ENCODE measurements at regions not wholly inside any gene's neighbourhood (a gene's known extent, or its start where the extent isn't known, plus 50 kb on each side); places are given as distances from the start of the nearest gene placed in this dataset.

DNA sequence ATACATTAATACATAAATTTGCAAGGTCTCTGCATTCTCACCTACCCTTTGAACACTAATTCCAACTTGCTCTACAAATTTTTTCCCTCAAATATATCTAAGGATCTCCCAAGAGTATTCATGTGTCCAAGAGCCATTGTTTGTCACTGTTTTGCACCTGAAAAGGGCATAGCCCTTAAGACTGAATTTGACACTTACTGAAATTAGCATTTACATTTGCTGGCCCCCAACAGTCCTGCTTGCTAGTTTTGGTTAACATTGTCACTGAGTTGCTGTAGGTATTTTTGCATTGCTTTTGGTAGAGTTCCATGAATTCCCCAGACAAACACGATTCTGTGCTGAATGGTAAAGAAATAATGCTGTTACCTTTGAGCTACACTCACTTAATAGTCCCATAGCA lies 57.3 kb downstream of the KCNA4 start:
- Mint-ChIP-seq H3K27me3 (ENCODE audit: low read depth in 3 of 3) (peaks cover 0 to 1% (median 1%) of the 10 kb centered on the region in 3 donors), H3K4me1 (no peaks in the 10 kb centered on the region), H3K4me3 (no peak overlapping the region)

DNA sequence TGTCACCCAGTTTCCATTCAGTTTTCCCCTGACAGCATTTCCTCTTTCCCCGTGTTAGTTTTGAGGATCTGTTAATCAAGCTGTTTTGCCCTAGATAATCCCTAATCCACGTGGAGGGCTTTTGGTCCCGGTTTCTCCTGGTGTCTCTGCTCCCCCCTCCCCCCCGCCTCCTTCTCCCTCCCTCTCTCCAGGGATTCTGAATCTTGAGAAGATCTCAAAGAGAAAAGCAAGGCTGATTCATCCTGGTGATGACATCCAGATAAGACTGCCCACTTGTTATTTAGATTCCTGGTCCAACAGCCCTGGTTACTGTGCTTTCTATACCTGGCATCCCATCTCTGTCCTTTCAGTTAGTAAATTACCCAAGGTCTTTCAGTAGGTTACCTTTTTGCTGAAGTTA lies 59.4 kb downstream of the KCNA4 start:
- no peaks in the 10 kb centered on the region for H3K4me1 Mint-ChIP-seq
- H3K4me3 Mint-ChIP-seq, result no peak overlapping the region
- peaks cover 0 to 1% (median 1%) of the 10 kb centered on the region in 3 donors for H3K27me3 Mint-ChIP-seq (ENCODE audit: low read depth in 3 of 3)
- H3K9me3 Mint-ChIP-seq, result peaks cover 0 to 38% (median 9%) of the 10 kb centered on the region in 6 donors
- H3K27ac Mint-ChIP-seq, result no peak overlapping the region
- DNase-seq, result no peak
- H3K36me3 Mint-ChIP-seq, result no peaks in the 10 kb centered on the region

More for the DNA sequence above, 57.3 kb downstream of the KCNA4 start:
- Mint-ChIP-seq H3K27ac (no peak overlapping the region), H3K9me3 (peaks cover 0 to 31% (median 7%) of the 10 kb centered on the region in 6 donors), H3K36me3 (no peaks in the 10 kb centered on the region)
- DNase-seq, result no peak

DNA sequence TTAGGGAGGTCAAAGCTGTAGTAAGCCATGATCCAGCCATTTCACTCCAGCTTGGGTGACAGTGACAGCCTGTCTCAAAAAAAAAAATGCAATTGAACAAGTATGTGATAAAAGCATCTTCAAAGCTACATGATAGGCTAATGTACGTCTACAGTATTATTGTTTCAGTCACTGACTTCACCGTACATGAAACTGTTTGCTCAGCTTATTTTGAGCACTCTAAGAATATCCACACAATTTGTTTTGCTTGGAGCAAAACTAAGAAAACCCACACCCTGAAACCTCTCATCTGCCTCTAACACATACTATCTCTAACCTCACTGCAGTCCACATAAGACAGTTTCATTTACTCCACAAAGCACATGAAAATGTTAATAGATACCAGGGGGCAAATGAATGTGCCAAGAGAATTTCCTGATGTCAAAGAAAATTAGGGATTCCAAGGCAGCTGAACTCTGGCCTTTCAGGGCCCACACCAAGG lies 60.7 kb downstream of the KCNA4 start:
- no peaks in the 10 kb centered on the region for H3K36me3 Mint-ChIP-seq
- DNase-seq, result no peak
- H3K27me3 Mint-ChIP-seq (ENCODE audit: low read depth in 3 of 3), result peaks cover 0 to 1% (median 1%) of the 10 kb centered on the region in 3 donors
- no peak overlapping the region for H3K27ac Mint-ChIP-seq
- no peaks in the 10 kb centered on the region for H3K4me1 Mint-ChIP-seq
- H3K9me3 Mint-ChIP-seq, result peaks cover 0 to 43% (median 8%) of the 10 kb centered on the region in 6 donors
- no peak overlapping the region for H3K4me3 Mint-ChIP-seq

DNA sequence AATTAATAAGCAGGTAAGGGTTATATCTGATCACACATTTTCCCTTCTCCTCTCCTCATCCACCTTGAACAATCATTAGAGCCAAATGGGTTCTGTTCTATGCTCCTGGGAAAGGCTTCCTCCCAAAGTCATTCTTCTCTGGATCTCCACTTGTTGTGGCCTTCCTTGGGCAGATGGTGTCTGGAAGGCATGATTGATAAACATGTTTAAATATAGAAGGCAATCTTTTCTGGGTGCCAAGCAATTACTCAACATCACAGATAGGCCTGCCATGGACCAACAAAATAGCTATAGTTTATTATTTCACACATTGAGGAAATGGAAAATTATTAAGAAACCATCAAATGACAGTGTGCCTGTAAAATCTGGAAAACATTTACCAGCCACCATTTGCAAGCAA lies 73.5 kb downstream of the KCNA4 start:
- peaks cover 6 to 23% (median 8%) of the 10 kb centered on the region in 6 donors for H3K9me3 Mint-ChIP-seq
- H3K4me3 Mint-ChIP-seq, result no peak overlapping the region
- no peaks in the 10 kb centered on the region for H3K36me3 Mint-ChIP-seq
- no peaks in the 10 kb centered on the region for H3K4me1 Mint-ChIP-seq
- DNase-seq, result no peak
- no peak overlapping the region for H3K27ac Mint-ChIP-seq
- H3K27me3 Mint-ChIP-seq (ENCODE audit: low read depth in 3 of 3), result no peaks in the 10 kb centered on the region

DNA sequence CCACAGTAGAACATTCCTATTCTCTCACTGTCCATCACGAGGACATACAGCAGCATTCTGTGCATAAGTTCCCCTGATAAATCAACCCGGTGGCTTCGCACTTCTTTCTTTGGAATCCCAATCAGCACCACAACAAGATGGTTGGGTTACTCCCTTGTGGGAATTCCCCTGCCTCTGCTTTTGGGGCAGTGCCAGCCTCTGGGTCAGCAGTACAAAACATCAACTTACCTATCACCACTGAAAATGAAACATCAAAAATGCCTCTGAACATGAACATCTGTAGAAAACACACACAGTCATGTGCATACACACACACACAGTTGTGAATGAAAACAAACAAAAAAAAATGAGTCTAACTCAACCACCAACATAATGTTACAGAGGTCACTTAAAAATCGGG lies 79.3 kb downstream of the KCNA4 start:
- no peaks in the 10 kb centered on the region for H3K27me3 Mint-ChIP-seq (ENCODE audit: low read depth in 3 of 3)
- peaks cover 0 to 3% (median 0%) of the 10 kb centered on the region in 3 donors for H3K36me3 Mint-ChIP-seq
- peaks cover 7 to 36% (median 9%) of the 10 kb centered on the region in 6 donors for H3K9me3 Mint-ChIP-seq
- no peak overlapping the region for H3K4me3 Mint-ChIP-seq
- H3K4me1 Mint-ChIP-seq, result no peaks in the 10 kb centered on the region
- no peak overlapping the region for H3K27ac Mint-ChIP-seq
- DNase-seq, result no peak

DNA sequence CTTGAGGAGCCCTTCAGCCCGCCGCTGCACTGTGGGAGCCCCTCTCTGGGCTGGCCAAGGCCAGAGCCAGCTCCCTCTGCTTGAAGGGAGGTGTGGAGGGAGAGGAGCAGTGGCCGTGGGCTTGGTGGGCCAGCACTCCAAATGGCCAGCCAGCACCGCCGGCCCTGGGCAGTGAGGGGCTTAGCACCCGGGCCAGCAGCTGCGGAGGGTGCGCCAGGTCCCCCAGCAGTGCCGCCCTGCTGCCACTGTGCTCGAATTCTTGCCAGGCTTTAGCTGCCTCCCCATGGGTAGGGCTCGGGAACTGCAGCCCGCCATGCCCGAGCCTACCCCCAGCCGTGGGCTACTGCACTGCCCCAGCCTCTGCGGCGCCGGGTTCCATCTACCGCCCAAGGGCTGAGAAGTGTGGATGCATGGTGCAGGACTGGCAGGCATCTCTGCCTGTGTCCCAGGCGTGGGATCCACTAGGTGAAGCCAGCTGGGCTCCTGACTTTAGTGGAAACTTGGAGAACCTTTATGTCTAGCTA lies 82.7 kb downstream of the KCNA4 start:
- H3K4me3 Mint-ChIP-seq, result no peak overlapping the region
- no peak for DNase-seq
- peaks cover 6 to 31% (median 11%) of the 10 kb centered on the region in 6 donors for H3K9me3 Mint-ChIP-seq
- no peaks in the 10 kb centered on the region for H3K27me3 Mint-ChIP-seq (ENCODE audit: low read depth in 3 of 3)
- peaks cover 0 to 3% (median 0%) of the 10 kb centered on the region in 3 donors for H3K36me3 Mint-ChIP-seq
- no peaks in the 10 kb centered on the region for H3K4me1 Mint-ChIP-seq
- no peak overlapping the region for H3K27ac Mint-ChIP-seq

DNA sequence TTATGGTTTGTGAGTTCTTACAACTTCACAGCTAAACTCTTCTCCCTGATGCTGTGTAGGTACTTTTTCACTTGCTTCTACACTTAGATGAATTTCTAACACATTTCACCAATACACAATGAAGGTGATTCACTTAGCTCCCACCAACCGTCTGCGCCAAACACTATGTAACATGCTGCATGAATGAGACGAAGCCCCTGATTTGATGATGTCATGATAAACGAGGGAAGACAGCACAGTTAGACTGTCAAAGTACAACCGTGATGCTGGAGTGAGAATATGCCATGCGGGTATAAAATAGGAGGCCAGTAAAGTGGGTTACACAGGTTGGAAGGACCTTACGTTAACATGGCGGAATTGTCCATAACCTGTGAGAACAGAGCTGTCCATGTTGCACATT lies 100.8 kb downstream of the KCNA4 start:
- DNase-seq, result no peak
- Mint-ChIP-seq H3K4me1 (no peaks in the 10 kb centered on the region), H3K27ac (no peak overlapping the region), H3K9me3 (peaks cover 1 to 26% (median 8%) of the 10 kb centered on the region in 6 donors), H3K36me3 (no peaks in the 10 kb centered on the region), H3K4me3 (no peak overlapping the region), H3K27me3 (ENCODE audit: low read depth in 3 of 3) (peaks cover 0 to 2% (median 2%) of the 10 kb centered on the region in 3 donors)

DNA sequence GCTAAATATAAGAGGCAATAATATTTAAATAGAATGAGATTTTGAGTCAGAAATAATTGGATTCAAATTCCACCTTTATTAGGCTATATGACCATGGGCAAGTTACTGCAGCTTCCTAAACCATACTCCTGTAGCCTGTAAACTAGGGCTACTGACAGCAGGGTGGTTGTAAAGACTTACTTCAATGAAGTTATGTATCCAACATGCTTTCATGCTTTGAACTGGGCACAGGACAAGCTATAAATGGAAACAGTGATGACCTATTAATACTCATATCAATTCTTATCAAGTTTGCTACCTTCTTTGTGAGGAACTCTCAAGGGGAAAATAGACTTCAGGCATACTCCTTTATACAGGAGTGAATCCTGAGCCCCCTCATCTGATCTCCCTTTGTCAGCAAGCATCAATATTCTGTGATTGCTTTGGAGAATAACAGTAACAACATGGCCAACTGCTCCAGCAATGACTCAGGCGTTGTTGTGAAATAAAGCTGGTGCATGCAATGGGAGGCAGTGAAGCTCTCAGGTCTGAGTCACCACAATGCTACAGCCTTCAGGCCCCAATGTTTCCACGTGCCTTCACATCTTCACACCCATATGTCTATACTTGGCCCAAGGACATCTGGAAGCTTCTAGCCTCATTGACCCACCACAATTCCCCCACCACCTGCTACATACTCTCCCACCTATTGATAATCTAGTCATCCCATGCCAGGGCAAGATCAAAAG lies 102.5 kb downstream of the KCNA4 start:
- no peaks in the 10 kb centered on the region for H3K36me3 Mint-ChIP-seq
- H3K27ac Mint-ChIP-seq, result no peak overlapping the region
- no peak overlapping the region for H3K4me3 Mint-ChIP-seq
- no peak for DNase-seq
- H3K4me1 Mint-ChIP-seq, result no peaks in the 10 kb centered on the region
- H3K9me3 Mint-ChIP-seq, result peaks cover 0 to 19% (median 9%) of the 10 kb centered on the region in 6 donors
- peaks cover 0 to 3% (median 2%) of the 10 kb centered on the region in 3 donors for H3K27me3 Mint-ChIP-seq (ENCODE audit: low read depth in 3 of 3)

DNA sequence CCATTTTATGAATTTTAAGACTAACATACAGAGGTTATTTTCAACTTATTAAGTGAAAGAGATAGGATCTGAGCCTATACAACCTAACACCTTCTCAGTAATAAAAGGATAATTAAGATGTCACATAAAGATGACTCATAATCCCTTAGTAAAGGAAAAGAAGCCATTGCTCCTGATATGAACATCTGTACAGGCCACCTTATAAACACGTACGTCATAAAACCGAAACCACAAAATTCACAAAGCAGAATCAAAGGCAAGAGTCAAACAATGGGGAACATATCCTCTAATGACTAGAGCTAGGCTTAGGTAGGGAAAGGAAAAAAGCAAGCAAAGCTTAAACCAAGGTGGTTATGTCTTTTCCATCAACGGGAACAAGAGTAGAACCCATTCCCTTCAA lies 103.5 kb downstream of the KCNA4 start:
- DNase-seq, result no peak
- H3K9me3 Mint-ChIP-seq, result peaks cover 0 to 14% (median 10%) of the 10 kb centered on the region in 6 donors
- H3K27me3 Mint-ChIP-seq (ENCODE audit: low read depth in 3 of 3), result peaks cover 0 to 3% (median 2%) of the 10 kb centered on the region in 3 donors
- no peaks in the 10 kb centered on the region for H3K4me1 Mint-ChIP-seq
- H3K27ac Mint-ChIP-seq, result no peak overlapping the region
- H3K4me3 Mint-ChIP-seq, result no peak overlapping the region
- H3K36me3 Mint-ChIP-seq, result no peaks in the 10 kb centered on the region

DNA sequence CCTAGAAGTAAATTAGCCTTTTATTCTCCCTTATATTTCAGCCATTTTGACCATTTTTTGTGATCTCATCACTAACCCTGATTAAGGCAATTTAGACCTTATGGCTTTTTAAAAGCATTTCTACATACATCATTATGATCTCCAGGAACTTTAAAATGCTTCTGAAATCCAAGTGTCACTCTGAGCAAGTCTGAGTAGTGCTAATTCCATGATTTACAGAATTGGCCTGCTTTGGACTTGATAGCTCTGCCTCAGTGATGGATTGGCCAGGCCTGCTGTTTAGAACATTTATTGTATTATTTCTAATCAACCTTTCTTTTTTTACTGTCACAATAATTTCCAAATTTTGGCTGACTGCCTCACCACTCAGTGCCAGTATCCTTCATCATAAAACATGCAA lies 116.4 kb downstream of the KCNA4 start:
- DNase-seq, result no peak
- no peaks in the 10 kb centered on the region for H3K4me1 Mint-ChIP-seq
- no peak overlapping the region for H3K27ac Mint-ChIP-seq
- peaks cover 9 to 20% (median 12%) of the 10 kb centered on the region in 6 donors for H3K9me3 Mint-ChIP-seq
- H3K27me3 Mint-ChIP-seq (ENCODE audit: low read depth in 3 of 3), result no peaks in the 10 kb centered on the region
- H3K4me3 Mint-ChIP-seq, result no peak overlapping the region
- no peaks in the 10 kb centered on the region for H3K36me3 Mint-ChIP-seq

DNA sequence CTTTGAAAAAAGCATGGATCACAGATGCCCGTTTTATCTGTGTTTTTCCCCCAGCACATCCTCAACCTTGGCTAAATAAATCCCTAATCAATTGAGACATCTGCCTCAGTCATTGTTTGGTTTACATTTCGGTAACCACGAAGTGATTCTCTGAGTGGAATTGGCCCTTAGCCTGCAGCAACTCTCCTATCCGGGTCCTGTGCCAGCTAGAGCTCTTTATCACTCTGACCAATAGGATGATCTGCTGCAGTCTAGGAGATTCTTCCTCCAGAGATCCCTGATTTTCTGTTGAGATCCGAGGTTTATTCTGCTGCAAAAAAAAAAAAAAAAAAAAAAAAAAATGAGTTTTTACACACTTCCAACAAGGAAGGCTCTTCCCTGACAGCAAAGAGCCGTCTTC lies 137.3 kb downstream of the KCNA4 start:
- no peak for DNase-seq
- Mint-ChIP-seq H3K9me3 (peaks cover 7 to 37% (median 19%) of the 10 kb centered on the region in 6 donors), H3K4me1 (no peaks in the 10 kb centered on the region), H3K36me3 (no peaks in the 10 kb centered on the region), H3K27me3 (ENCODE audit: low read depth in 3 of 3) (no peaks in the 10 kb centered on the region), H3K27ac (no peak overlapping the region), H3K4me3 (no peak overlapping the region)

DNA sequence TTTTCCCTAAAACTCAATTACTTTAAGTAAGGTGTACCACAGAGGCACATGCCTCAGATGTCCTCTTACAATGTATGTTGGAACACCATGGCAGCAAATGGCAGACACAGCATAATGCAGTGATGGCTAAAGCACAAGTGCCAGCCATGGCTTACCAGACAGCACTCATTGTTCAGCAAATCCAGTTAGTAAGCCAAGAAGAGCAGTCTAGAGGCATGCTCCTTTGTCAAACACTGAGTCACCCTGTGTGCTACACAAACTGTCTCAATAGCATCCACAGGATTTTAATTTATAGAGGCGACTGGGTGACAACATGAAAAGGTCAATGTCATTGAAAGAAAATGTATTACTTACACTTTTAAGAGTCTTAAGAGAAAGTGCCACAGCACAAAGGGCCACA lies 140.6 kb downstream of the KCNA4 start:
- H3K27ac Mint-ChIP-seq, result no peak overlapping the region
- H3K36me3 Mint-ChIP-seq, result no peaks in the 10 kb centered on the region
- no peak overlapping the region for H3K4me3 Mint-ChIP-seq
- H3K4me1 Mint-ChIP-seq, result no peaks in the 10 kb centered on the region
- peaks cover 8 to 46% (median 28%) of the 10 kb centered on the region in 6 donors for H3K9me3 Mint-ChIP-seq
- no peaks in the 10 kb centered on the region for H3K27me3 Mint-ChIP-seq (ENCODE audit: low read depth in 3 of 3)
- no peak for DNase-seq

DNA sequence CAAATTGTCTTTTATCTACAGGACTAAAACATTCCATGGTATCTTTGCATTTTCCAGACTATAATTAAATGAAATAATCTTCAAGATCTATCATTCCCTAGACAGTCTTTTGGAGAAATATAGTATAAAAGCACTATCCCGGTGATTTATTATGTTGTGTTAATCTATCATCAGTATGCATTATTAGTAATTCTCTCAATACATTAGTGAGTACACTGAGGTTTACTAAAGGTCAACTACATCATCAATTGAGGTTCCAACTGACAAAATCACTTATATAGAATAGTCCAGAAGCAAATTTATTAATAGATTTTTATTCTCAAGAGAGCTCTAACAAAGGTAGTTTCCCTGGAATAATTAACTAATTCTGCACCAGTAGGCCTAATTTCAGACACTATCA lies 169.6 kb downstream of the KCNA4 start:
- no peak for DNase-seq
- Mint-ChIP-seq H3K36me3 (peaks cover 0 to 3% (median 0%) of the 10 kb centered on the region in 3 donors), H3K4me3 (no peak overlapping the region), H3K27me3 (ENCODE audit: low read depth in 3 of 3) (no peaks in the 10 kb centered on the region), H3K27ac (no peak overlapping the region), H3K9me3 (peaks cover 0 to 40% (median 10%) of the 10 kb centered on the region in 6 donors), H3K4me1 (no peaks in the 10 kb centered on the region)

DNA sequence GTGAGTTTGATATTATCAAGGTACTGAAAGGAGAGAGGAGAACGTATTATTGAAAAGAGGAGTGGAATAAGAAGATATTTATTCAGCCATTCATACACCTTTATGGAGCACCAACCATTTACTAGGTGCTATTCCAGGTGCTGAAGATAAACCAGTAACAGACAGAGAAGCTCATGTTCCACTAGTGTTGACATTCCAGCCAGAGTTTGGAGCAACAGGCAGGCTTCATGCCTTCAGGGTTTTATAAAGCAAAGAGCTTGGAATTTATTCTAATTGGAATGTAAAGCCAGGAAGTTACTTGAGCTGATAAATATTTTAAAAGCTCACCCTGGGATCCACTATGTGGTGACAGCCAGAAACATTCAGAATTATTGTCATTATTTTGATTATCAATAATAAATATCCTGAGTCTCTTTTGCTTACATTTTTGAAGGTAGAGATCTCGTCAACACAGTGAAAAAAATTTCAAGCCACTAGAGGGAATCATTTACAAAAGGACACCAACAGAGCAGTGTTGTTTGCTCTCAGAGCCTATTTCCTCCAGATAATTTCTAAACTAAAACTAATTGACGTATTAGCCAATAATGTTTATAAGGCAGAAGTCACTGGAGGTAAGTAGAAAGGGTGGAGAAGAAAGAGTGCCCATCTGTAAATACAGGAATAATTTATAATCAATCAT lies 172.0 kb downstream of the KCNA4 start:
- Mint-ChIP-seq H3K36me3 (peaks cover 0 to 3% (median 0%) of the 10 kb centered on the region in 3 donors), H3K27ac (no peak overlapping the region), H3K9me3 (peaks cover 2 to 21% (median 7%) of the 10 kb centered on the region in 6 donors), H3K4me1 (no peaks in the 10 kb centered on the region), H3K27me3 (ENCODE audit: low read depth in 3 of 3) (peaks cover 0 to 1% (median 0%) of the 10 kb centered on the region in 3 donors), H3K4me3 (no peak overlapping the region)
- DNase-seq, result no peak
